GM18498 (cell line): ENCODE measurements at regions not wholly inside any gene's neighbourhood (a gene's known extent, or its start where the extent isn't known, plus 50 kb on each side); places are given as distances from the start of the nearest gene placed in this dataset.

Experiments used
- ATAC-seq: cut with Tn5 transposase; IDR thresholded peaks from one replicate; pipeline ENCODE4 v1.9.1; 2021; ENCODE audit warnings: mild to moderate bottlenecking, moderate library complexity; ENCODE audit not compliant: unreplicated experiment

DNA sequence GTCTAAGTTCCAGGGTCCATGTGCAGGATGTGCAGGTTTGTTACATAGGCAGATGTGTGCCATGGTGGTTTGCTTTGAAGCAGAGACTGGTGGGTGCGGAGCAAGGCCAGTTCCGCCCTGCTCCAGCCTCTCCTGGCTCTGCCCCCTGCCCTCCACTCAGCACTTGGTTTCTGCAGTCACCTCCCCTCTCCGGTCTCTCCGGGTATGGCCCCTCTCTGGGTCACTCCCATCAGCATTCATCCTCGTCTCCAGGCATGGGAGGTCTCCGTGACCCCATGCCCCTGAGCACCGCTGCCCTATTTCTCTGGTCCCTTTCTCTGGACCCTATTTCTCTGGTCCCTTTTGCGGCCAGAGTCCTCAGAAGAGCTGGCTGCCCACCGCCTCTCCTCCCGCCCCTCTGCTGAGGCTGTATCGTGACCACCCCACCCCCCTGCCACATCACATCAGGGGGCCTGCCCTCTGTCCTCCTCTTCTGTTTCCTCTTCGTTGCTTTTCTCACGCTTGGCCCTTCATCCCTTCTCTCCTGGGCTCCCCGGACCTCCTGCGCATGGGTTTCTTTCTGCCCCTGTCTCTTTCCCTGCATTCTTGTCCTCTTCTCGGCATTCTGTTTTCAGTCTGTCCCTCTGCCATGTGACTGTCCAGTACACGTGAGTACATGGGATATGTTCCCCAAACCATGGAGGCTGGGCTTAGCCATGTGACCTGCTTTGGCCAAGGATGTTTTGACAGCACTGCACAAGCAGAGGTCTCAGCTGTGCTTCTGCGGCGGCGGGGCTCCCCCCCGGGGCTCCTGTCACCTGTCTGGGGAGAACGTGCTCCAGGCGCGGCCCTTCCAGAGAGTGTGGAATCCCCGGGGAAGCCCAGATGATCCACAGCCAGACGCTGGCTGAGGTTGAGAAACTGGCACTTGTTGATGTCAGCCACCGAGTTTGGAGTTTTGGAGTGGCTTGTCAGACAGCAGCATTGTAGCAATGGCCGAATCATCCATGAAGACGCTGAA lies 54.4 kb upstream of the C1orf174 start:
- no peak for ATAC-seq

DNA sequence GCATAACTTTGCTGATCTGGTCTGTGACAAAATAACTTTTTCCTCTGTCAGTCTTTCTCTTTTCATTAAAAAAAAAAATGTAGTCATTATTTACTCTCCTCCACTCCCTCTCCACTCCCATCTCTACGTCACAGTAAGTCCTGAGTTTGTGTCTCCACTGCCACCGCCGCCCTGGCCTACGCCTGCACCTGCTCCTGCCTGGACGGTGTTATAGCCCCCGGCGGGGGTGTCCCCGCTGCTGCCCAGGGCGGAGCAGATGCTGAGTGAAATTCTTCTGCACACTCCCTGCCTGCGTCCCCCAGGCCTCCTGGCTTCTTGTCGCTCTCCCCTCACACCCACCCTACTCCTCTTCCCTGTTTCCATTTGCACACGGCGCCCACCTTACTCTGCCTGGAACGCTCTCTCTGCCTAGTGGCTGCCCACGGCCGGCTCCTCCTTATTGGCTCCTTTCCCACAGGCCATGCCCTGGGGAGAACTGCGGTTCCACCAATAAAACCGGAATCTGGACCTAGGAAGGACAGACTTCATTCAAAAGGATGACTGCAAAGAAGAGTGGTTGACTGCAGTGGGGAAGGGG lies 55.2 kb upstream of the C1orf174 start:
- no peak for ATAC-seq

DNA sequence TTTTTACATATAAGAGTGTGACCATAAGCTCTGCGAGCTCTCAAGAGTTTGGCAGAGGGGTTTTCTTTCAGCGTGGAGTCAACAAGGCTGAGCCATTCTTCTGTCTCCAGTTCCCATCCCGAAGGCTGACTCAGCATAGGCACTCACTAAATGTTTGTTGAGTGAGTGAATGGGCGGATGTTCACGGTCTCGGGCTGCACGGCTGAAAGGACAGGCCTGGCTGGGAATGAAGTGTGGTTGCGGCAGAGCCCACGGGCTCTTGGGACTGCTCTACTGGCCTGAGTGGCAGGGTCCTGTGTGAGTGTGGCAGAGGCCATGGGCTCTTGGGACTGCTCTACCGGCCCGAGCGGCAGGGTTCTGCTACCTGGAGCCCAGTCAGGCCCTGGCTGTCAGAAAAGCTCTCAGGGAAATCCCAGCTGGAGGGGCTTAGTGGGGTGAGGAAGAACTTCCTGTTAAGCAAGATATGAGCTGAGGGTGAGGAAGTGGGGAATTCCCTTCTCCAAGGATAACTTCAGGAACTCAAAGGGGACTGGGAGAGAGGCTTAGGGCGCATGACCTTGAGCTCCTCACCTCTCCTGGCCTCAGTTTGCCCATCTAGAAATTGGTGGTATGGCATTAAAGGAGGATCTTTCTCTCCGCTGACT lies 56.6 kb upstream of the C1orf174 start:
- no peak for ATAC-seq

DNA sequence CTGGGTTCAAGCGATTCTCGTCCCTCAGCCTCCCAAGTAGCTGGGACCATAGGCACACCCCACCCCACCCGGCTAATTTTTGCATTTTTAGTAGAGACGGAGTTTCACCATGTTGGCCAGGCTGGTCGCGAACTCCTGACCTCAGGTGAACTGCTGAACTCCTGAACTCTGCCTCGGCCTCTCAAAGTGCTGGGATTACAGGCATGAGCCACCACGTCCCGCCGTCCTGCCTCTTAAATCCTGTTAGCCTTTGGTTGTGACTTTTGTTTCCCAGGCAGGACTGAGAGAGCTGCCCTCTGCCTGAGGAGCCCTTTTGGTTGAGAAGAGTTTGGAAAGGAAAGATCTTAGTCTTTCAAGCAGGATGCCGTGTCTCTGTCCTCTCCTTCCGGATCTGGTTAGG lies 59.3 kb upstream of the C1orf174 start:
- ATAC-seq = no peak

DNA sequence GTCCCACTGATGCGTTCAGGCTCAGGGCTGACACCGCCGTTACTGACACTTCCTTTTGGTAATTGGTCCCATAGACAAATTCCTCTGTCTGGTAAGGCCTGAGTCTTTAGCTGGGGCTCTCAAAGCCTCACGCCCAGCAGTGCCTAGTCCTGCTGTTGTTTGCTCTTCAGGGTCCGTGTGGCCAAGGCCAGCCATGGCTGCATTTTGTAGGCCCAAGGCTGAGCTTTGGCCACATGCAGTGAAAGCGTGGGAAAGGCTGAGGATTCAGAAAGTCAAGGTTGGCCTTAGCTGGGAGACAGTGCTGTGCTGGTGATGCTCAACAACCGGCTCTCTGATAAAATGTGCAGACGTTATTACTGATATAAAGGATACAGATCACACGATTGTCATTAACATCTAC lies 63.5 kb upstream of the C1orf174 start:
- no peak for ATAC-seq

DNA sequence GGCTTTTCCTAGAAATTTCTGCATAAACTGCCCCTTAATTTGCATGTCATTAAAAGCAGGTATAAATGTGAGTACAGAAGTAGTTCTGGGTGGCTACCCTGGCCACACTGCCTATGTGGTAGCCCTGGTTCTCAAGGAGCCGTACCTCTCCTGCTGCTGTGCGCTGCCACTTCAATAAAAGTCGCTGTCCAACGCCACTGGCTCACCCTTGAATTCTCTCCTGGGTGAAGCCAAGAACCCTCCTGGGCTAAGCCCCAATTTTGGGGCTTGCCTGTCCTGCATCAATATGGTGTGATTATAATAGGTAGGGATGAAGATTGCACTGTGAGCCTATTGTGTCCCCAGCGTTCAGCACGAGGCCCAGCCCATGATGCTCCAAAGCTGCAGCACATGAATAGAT lies 65.6 kb upstream of the C1orf174 start:
- ATAC-seq = no peak

DNA sequence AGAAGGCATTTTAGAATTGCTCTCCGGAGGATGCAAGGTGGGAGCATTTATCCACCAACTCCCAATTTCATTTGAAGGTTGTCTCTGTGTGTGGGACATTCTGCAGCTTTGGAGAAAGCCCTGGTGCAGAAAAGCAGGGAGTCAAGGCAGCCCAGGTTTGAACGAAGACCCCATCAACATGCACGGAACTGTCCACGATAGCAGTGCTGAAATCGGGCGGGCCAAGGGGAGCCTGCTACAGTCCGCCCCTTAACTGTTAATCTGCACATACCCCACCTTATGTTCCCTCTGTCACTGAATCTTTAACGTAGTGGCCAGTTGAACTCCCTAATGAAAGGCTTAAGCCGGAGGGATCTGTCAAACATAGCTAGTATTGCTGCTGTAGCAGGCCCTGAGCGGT lies 68.8 kb upstream of the C1orf174 start:
- ATAC-seq = no peak

DNA sequence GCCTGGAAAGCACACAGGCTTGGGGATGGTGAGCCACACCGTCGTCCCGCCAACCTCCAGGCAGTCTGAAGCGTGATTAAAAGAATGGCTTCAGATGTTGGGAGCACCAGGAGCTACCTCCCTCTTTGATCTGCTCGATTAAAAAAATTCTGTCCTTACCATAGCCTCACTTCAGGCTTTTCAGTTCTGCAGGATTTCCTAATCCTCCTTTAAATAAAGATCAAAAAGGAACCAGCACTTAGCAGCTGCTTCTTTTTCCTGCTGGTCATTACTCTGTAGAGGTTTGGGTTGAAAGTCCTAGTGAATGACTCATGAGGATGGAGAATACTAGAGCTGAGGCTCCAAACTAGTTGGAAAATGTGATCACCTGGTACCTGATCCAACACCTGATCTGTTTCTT lies 71.9 kb upstream of the C1orf174 start:
- no peak for ATAC-seq

DNA sequence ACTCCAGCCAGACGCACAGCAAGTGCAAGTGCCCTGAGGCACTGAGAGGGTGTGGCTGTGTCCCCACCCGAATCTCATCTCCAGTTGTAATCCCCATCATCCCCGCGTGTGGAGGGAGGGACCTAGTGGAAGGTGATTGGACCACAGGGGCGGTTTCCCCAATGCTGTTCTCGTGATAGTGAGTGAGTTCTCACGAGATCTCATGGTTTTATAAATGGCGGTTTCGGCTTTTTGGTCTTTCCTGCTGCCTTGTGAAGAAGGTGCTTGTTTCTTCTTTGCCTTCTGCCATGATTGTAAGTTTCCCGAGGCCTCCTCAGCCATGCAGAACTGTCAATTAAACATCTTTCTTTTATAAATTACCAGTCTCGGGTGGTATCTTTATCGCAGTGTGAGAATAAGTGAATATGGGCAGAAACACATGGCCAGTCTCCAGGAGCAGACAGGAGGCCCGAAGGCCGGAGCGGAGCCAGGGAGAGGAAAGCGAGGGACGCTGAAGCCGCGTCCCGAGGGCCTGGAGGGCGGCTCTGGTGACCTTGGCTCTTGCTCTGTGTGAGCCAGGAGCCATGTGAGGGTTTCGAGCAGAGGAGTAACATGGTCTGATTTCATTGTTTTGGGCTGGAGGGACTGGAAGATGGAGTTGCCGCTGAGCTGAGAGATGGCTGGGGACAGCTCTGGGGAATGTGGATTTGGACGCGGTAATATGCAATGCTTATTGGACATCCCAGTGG lies 76.0 kb upstream of the C1orf174 start:
- no peak for ATAC-seq

DNA sequence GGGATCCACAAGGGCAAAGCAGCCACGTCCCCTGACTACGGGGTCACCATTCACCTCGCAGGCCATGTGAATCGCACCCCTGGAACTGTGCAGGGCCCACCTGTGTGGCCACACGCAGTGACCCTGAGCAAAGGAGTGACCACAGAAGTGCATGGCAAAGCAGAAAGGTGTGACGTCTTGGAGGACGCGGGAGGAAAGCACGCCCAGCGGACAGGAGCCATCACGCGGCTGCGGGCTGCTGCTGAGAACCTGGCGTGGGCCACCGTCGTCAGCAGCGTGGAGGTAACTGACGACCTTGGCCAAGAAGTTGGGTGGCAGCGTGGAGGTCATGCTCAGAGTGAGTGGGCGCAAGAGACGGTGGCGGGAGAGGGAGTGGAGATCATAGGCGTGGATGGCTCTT lies 76.7 kb upstream of the C1orf174 start:
- no peak for ATAC-seq

DNA sequence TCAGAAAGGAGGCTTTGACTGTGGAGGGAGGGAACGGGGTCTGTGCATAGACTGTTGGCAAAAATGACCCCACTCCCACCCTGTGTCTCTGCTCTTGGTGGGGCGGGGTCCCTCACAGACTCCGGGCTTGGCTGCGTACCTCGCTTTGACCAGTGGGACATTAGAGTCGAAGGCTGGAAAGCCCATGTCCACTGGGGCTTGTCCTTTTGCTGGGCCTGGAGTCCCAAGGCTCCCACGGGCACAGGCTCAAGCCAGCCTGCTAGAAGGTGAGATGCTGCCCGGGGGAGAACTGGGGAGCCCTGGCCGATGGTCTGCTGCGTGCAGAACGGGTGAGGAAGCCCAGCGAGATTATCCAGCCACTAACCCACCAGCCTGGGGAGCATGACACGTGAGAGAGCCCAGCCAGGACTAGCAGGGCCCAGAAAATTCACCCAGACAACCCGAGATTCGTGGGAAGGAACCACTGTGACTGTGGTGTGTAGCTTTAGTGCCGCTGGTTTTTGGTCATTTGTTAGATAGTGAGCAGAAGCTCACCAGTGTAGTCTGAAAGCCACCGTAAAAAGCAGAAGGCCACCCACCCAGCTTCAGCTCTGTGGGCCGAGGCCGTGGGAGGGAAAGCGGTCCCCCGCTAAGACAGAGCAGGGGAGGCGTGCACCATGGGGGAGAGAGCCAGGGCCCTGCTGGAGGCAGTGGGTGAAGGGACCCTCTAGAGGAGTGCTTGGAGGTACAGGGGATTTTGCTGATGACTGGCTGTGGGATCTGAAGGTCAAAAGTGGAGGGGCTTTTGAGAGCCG lies 78.3 kb upstream of the C1orf174 start:
- no peak for ATAC-seq

DNA sequence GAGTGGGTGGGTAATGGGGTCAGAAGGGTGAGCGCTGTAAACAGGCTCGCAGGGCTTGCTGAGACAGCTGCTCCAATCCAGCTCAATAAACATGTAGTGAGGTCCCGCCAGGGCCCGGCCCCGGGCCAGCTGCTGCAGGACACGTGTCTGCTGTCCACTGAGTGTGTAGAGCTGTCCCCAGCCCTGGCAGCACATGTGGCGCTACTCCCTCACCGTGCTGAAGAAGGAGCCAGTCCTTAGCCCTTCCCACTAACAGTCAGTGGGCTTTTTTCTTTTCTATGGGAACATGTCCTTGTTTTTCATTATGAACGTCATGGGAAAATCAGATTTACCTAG lies 78.9 kb upstream of the C1orf174 start:
- no peak for ATAC-seq

DNA sequence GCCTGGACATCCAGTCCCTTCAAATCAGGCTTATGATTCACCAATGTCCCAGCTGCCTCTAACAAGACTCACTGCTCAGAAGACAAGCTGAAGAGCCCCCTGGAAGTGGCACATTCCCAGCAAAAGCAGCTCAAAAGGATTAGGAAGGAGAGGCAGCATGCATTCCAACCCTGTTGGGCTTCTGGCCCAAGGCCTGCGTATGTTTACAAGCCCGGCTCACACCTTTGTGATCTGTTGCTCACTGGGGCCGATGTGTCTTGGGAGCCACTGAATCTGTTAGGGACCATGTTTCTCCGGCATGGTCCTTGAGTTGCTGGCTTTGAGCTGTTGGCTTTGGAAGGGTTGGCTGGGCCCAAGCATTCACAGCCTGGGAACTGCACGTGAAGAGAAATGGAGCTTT lies 81.2 kb upstream of the C1orf174 start:
- no peak for ATAC-seq

DNA sequence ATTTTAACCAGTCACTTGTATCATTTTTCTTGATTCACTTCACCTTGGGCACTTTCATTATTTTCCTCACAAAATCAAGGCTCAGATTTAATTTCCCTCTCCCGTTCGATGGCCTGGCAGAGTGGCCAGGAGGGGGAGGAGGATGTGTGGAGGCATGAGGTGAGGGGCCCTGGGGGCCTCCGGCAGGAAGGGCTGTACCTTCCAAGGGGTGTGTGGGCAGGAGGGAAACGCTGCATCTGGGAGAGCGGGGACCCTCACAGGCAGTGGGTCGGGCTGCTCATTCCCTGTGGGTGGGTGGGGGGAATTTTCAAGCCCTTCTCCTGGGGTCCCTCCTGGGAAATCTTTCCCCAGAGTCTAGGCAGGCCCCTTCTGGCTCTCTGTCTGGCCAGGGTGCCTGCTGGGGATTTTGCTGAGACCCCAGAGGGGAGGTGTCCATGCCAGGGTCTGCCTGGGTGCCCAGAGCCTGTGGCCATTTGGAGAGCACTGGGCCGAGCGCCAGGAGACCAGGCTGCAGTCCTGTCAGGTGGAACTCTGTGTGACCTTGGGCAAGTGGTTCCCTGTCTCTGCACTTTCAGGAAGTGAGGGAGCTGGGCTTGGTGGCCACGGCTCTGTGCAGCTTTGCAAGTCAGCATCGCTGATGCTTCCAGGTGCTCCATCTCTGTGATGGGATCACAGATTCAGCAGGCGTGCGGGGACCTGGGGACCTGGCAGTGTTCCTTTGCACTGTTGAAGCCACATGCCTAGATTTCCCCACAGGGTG lies 81.9 kb upstream of the C1orf174 start:
- no peak for ATAC-seq

DNA sequence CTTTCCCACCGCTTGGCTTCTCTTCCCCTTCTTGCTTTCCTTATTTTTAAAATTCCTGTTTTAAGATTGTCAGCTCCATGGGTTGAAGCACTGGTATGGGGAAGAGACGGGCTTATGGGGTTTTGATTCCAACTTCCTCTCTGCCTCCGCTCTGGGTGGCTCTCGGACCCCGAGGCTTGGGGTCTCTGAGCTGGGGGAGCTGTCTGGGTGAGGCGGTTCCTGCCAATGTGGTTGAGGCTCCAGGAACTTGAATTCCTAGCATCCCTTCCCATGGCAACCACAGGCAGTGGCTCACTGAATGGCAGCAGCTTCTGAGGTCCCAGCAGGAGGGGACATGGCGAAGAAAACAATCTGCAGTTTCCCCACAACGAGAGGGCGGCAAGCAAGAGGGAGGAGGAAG lies 83.1 kb upstream of the C1orf174 start:
- no peak for ATAC-seq

DNA sequence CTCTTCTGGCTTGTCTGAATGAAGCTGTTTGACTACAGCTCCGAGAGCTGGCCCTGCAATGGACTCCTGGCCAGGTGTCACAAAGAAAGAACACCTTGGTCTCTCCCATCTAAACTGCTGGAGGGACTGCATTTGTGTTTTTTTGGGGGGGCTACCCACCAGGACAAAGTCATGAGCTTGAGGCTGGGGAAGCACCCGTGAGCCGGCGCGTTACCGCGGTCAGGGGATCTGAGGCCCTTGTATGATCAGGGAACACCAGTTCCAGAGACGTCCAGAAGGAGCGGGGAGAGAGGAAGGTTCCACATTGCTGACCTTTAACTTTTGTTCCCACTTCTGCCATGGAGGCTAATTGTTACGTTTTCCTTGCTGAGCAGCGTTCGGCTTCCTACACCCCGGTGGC lies 84.5 kb upstream of the C1orf174 start:
- no peak for ATAC-seq

DNA sequence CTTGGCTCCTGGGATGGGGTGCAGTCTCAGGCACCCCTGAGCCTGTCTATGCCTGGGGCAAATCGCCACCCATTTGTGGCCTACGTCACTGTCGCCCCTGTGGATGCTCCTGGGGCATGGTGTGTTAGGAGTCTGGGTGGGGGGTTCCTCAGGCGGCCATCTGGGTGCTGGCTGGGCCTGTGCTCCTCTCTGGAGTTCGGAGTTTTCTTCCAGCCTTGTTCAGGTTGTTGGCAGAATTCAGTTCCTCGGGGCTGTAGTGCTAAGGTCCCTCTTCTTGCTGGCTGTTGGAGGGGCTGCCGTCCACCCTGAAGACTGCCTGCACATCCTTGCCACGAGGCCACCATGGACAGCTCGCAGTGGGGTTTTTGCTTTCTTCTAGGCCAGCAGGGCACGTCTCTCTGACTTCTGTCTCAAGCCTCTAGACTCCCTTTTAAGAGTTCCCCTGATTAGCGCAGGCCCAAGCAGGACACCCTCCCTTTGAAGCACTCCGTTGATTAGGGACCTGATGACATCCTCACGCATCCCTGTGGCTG lies 86.7 kb upstream of the C1orf174 start:
- no peak for ATAC-seq

DNA sequence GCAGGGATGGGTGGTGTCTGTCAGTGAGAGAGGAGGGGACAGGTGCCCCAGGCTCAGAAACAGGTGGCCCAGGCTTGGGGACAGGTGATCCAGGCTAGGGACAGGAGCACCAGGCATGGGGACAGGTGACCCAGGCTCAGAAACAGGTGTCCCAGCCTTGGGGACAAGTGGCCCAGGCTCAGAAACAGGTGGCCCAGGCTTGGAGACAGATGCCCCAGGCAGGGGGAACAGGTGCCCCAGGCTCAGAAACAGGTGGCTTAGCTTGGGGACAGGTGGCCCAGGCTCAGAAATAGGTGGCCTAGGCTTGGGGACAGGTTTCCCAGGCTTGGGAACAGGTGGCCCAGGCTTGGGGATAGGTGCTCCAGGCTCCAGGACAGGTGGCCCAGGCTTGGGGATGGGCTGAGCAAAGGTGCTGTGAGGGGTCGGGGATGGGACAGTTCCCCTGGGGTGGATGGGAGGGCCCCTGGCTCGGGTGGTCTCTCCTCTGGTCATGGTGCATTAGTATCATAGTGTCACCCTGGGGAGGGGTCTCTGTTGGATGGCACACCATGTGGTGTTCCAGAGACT lies 87.7 kb upstream of the C1orf174 start:
- ATAC-seq = no peak

DNA sequence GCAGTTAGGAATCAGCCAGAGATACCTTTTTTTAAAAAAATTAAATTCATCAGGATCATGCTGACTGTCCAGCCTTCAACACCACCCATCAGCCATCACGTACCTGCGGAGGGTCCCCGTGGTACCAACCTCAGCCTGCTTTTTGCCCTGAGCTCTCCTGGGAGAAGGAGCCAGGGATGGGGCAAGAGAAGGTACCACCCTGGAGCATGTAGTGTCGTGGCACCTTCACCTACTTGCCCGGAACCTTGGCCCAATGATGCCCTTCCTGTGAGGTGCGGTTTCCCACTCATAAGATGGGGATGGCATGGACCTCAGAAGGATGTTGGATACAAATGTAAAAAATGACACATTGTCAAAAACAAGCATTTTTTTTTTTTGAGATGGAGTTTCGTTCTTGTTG lies 88.4 kb upstream of the C1orf174 start:
- no peak for ATAC-seq
